ENCODE measurements at regions not wholly inside any gene's neighbourhood (a gene's known extent, or its start where the extent isn't known, plus 50 kb on each side); places are given as distances from the start of the nearest gene placed in this dataset.

DNA sequence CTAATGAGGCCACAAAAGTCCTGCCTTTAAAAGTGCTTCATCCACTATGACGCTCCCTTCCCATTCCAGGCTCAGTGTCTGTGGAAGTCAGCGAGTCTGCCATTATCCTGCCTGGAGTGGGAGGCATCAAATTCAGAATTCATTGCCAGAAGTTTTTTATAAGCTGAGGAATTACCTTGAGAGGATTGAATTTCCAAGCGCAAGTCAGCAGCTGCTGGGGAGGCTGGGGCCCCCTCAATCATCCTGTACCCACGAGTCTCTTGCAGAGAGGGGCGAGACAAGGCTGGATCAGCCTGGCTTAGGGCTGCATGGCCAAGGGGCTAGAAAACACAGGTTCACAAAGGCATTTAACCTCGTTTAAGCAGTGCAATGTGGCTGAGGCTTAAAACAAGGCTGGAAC is 170.5 kb upstream of the NOCT start:
- TF ChIP-seq, protein P1, sequence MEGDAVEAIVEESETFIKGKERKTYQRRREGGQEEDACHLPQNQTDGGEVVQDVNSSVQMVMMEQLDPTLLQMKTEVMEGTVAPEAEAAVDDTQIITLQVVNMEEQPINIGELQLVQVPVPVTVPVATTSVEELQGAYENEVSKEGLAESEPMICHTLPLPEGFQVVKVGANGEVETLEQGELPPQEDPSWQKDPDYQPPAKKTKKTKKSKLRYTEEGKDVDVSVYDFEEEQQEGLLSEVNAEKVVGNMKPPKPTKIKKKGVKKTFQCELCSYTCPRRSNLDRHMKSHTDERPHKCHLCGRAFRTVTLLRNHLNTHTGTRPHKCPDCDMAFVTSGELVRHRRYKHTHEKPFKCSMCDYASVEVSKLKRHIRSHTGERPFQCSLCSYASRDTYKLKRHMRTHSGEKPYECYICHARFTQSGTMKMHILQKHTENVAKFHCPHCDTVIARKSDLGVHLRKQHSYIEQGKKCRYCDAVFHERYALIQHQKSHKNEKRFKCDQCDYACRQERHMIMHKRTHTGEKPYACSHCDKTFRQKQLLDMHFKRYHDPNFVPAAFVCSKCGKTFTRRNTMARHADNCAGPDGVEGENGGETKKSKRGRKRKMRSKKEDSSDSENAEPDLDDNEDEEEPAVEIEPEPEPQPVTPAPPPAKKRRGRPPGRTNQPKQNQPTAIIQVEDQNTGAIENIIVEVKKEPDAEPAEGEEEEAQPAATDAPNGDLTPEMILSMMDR (IDR thresholded peaks at IDR 0.05) = no peak
- no peak for TF ChIP-seq POLR2A (IDR thresholded peaks at IDR 0.05)

Data from uterus (tissue), 2 donors.